DMS 273 treated with DMSO at 0.1 percent for 48 hours (cell line): ENCODE measurements at regions not wholly inside any gene's neighbourhood (a gene's known extent, or its start where the extent isn't known, plus 50 kb on each side); places are given as distances from the start of the nearest gene placed in this dataset.

Experiments used
- DNase-seq: peaks from one replicate; lab custom pipeline; 2025; lab: John Stamatoyannopoulos, UW

DNA sequence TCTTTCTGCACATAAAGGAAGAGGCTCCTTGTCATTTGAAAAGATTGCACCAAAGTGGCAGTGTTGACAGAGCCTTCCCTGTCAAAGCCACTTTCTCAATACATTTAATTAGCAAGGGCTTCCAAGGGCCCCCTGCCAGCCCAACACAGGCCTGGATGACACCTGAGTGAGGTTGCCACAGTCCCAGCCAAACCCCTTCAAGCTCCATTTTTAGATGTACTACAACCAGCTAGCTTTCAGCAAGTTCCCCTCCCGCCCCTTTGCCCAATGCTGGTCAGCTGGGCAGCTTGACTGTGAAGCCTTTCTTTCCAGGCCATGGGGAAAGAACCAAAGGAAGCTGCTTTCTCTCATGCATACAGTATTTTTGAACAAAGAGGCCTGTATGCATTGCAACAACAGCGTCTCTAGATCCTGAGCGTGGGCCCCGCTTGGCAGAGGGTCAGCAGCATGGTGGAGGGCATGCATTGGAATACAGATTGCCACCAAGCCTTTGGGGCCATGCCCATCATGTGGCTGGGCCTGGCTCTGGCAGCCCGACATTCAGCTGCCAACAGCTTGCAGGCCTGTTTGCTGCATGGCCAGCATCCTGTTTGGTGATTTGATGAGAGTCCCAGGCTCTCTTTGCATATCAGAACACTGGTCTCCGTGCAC, 261.1 kb upstream of the GATB start:
- DNase-seq: no peak

DNA sequence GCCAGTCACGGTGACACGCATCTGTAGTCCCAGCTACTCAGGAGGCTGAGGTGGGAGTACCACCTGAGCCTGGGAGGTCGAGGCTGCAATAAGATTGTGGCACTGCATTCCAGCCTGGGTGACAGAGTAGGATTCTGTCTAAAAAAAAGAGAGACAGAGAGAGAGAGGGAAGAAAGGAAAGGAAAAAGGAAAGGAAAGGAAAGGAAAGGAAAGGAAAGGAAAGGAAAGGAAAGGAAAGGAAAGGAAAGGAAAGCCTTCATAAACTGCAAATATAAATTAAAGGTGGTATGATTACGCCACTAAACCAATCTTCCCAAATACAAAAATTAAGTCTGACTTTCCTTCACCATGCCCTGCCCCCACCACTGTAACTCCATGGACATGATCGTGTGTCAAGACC, 259.3 kb upstream of the GATB start:
- no peak for DNase-seq

DNA sequence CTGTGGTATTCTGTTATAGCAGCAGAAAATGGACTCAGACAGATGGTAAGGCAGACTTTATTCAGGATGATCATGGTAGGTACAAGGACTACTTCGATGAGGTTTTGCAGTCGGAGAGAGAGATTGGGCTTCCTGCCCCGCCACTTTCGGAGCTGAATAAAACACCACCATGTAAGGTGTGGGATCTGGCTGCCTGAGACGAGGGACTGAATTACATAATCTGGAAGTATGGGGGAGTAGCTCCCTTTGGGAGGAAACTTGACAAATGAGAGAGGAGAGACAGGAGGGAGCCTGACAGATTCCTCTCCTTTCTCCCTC, 255.5 kb upstream of the GATB start:
- no peak for DNase-seq

DNA sequence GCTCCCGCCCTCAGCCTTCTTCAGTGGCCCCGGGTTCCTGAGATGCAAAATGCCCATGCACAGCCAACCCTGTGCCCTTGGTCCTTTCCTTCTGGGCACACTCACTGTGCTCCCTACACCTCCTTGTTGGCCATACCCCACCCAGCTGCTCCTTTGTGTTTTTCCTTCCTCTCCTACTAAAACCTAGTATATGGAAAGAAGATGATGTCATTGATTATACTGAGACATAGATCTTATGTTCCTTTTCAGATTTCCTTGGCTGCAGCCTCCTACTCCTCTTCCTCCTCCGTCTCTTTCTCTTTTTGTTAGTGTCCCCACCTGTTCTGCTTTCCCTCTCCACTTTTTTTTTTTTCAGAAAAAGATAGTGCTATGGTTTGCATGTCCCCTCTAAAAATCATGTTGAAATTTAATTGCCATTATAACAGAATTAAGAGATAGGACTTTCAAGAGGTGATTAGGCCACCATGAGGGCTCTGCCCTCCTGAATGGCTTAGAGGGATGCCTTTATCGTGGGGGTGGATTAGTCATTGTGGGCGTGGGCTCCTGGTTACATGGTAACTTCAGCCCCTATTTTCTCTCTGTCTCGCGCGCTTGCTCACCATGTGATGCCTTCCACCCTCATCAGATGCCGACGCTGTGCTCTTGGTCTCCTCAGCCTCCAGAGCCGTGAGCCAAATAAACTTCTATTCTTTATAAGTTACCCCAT, 254.9 kb upstream of the GATB start:
- DNase-seq: no peak

DNA sequence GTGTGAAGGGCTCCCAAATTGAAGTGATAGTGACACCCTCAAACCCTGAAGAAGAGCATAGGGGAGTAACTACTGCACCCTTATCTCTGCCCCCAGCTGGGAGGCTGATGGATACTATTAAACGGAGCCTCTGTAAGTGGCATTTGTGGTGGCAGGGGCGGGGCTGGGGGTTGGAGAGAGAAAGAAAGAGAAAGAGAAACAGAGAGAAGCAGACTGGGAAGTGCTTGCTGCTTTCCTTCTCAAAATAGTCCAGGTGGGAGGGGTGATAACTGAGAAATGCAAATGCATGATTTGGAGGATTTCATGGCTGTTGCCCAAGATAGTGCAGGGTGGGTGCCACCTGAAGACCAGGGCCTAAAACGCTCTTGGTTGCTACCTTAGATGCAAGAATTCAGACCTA, 253.5 kb upstream of the GATB start:
- DNase-seq: no peak

DNA sequence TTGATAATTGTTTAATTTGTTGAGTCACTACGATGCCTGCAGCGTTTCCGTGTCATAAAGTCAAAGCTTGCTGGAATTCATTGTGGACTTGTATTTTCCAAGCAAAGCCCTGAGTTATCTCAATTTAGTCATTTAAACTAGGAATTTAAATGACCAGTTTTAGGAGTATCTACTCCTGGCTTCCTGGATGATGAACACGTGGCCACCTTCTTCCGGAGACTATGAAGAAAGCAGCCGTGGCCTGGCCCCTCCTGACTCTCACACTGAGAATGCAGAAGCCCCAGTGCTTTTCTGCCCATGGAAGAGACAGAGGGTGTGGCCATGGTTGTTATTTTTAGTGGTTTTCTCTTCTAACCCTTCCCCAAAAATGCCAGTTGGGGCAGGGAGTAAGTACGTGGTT, 250.7 kb upstream of the GATB start:
- DNase-seq: no peak

DNA sequence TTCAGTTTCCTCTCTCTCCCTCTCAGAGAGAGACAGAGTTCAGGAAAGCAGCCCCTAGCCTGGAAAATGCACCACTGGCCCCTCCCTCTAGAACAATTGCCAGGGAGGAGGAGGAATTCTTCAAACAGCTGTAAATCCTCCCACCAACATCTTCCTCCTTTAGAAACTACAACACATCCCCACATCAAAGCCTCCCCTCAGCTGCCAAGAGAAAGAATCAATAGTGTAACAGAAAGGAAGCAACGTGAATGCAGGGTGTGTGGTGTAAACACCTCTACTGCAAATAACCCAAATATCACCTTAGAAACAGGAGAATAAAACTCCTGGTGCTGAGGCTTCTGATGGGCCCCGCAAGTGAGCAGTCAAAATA, 249.9 kb upstream of the GATB start:
- no peak for DNase-seq

DNA sequence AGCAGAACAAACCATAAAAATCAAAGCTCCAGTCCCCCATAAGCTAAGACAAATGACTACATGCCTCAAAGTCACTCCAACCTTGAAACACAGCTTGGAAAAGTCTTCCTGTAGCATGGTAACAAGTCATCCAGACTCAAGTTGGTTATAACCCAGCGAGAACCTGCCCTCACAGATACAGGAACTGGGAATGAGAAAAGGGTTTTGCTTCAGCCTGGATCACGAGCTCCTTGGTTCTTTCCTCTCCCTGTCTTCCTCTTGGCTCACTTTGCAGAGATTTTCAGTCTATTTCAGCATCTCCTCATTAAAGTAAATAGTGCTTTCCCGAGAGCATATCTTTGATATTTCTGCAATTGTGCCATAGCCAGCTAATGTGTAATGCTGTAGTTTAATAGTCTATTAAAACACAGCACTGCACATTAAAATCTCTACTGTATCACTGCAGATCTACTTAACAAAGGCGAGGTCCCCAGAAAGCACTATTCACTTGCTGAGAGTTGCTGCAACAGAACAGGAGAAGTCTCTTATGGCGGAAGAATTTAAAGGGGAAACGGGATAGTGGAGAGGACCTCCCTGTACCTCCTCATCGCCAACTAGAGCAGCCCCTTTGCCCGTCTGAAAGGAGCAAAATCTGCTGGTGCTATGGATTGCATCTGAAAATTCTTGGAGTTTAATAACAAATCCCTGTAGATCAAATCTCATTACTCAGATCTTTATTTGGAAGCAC, 249.3 kb upstream of the GATB start:
- no peak for DNase-seq

DNA sequence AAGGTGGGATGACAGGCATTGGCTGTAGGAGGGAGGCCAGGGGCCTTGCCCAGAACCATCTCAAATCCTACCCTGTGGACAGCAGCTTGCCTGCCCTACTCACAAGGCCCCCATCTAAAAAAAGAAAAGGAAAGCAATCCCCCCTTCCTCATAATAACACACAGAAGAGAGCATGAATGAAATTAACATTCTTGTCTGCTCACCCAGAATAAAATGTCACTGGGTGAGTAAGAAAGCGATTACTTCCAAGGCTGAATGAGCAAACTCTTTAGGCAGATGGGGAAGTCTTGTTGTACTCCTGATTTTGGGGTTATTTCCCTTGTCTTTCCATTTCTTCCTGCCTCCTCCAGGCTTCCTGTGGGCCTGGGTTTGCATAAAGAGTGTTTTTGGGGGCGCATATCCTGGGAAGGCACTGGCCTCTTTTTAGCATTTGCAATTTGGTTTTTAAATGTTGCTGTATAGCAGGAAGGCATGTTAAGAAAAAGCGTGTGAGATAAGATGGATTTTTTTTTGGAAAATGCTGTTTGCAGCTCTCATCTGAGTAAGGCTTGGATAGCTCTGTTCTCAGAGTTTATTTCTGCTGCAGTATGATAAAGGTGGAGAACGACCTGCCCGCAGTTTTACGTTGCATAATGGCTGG, 248.3 kb upstream of the GATB start:
- no peak for DNase-seq

DNA sequence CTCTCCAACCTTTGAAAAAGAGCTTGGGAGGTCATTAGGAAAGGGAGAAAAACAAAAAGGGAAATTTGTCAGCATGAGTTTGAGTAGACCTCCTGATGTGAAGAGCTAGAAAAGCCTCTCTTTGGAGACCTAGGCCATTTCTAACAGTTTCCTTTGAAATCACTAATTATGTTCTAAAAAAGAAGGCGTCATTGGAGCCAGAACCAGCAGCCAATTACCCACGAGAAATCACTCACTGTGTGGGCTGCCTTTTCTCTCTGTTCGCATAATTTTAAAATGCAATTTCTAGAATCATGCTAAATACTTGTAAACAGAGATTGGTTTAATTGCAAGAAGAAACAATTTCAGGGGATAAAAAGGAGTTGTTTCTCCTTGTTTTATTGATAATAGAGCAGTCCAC, 246.3 kb upstream of the GATB start:
- no peak for DNase-seq

DNA sequence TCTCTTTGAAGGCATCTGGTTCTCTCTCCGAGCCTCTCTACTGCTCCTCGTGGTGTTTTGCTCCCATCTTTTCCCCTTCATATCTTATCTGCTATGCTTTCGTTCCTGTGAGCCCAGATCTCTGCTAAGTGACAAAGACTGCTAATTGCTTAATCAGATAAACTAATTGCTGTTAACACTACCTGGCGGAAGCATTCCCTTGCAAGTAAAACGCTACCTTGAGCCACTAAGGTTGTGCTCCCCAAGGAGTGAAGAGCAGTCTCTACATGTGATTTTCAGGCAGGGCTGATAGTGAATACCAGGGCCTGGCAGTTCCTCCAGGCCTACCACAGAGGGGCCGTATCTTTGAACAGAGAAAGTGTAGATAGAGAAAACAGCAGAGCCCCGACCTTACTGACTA, 244.0 kb upstream of the GATB start:
- DNase-seq: no peak

DNA sequence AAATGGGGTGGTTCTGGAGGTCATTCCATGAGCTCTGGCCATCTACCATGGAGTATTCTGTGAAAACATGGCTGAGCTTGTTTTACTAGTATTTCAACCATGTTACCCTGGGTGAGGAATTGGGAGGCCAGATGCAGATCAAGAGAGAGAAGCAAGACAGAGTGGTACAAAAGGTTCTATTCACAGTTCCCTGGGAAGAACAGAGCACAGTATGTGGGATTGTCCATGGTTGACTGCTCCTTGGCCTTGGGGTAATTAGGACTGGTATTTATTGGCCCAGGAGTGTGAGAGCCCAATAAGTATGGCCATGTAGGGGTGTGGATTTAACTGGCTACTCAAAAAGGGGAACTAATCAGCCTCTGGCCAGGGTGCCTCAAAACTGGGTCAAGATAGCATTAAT, 239.7 kb upstream of the GATB start:
- DNase-seq: no peak

DNA sequence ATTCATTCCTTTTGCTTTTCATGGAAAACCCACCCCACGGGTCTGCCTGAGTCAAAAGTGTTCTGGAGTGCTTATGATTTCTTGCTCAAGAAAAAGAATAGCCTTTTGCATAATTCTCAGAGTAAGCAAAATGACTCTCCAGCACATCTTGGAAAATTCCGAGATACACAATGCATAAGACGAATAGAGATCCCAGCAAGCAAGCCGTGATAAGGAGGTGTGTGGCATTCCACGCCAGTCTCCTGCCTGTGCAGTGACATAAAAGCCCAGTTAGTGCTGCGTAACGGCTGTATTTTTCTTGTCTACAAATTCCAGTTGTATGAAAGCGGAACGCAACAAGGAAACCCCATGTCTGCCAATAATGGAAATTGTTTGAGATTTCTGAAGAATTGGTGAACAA, 237.9 kb upstream of the GATB start:
- DNase-seq: no peak

DNA sequence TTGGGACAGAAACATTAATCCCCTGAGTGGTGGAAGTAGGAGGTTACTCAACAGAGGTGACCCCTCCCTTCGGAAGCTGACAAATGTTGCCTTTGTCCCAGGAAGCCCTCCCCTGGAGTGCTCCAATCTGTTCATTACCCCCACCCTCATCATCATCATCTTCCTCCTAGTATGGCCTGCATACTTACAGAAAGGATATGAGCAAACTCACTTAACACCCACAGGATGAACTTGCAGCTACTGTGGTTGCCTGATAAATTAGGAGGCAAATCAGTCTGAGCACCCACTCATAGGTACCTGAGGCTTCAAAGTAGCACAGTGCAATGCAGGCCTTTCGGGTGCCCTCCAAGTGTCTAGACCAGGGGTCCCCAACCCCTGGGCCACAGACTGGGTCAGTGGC, 236.7 kb upstream of the GATB start:
- no peak for DNase-seq

DNA sequence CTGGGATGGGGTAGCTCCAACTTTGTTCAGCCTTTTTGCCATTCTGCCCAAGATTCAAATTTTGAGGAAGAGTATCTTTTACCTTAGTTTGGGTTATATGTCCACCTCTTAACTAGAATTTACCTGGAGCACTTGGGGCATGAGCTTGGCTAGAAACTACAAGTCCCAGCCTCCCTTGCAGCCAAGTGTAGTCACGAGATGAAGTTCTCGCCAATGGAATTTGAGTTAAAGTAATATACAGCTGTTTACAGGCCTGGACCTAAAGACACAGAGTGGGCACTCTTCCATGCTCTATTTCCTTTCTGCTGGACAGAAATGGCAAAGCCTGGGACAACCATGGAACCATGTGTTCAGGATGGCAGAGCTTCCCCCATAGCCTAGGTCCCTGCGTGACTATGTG, 233.6 kb upstream of the GATB start:
- DNase-seq: no peak

DNA sequence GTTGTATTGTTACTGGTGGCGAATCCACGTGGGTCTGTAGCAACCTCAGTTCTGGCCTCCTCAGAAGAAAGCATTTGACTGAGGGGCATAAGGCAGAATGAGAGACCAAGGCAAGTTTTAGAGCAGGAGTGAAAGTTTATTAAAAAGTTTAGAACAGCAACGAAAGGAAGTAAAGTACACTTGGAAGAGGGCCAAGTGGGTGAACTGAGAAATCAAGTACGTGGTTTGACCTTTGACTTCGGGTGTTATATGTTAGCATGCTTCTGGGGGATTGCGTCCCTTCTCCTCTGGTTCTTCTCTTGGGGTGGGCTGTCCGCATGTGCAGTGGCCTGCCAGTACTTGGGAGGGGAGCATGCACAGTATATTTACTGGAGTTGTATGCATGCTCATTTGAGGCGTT, 232.7 kb upstream of the GATB start:
- no peak for DNase-seq

DNA sequence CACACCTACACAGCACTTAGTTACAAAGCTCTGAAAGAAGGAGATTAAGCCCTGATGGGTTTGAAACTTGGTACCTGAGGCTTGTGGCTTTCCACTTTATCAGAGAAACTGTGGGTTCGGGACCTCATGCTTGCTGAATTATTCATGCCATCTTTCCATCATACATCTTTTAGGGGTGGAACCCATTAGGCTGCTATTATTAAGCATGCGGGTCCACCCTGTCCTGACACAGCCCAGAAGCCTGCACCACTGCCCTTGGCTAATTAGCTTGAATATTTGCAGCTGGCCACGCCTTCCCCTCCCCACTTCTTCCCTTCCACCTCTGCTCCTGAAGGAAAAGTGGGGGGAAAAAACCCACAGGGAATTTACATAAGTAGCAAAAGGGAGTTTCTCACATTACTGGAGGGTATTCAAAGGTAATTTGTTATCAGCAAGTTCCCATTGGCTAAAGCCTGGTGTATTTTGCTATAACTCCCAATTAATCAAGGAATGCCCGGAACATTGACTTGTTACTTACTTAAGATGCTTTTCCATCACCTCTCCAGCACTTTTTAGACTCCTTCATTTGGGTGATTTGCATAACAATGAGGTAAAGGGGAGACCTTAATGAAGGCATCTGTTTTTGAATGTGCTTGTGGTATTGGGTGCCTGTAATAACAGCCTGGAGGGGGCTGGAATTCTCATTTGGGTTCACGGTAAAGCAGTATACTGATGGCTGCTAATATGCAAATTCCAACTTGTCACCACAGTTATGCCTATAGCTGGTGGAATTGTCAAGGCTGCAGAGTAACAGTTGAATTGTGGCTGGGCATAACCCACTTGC, 231.7 kb upstream of the GATB start:
- no peak for DNase-seq

DNA sequence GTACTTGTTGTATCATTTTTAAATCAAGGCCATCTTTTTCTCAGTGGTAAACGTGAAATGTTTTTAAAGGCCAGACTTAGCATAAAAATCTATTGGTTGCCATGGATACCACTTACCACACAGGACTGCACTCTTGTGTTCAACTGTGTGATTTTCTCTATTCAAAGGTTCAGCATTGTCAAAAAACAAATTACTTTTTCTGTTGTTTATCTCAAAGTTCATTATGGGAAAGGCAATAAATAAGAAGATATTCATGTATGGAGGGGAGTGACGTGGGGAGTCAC, 231.0 kb upstream of the GATB start:
- no peak for DNase-seq

DNA sequence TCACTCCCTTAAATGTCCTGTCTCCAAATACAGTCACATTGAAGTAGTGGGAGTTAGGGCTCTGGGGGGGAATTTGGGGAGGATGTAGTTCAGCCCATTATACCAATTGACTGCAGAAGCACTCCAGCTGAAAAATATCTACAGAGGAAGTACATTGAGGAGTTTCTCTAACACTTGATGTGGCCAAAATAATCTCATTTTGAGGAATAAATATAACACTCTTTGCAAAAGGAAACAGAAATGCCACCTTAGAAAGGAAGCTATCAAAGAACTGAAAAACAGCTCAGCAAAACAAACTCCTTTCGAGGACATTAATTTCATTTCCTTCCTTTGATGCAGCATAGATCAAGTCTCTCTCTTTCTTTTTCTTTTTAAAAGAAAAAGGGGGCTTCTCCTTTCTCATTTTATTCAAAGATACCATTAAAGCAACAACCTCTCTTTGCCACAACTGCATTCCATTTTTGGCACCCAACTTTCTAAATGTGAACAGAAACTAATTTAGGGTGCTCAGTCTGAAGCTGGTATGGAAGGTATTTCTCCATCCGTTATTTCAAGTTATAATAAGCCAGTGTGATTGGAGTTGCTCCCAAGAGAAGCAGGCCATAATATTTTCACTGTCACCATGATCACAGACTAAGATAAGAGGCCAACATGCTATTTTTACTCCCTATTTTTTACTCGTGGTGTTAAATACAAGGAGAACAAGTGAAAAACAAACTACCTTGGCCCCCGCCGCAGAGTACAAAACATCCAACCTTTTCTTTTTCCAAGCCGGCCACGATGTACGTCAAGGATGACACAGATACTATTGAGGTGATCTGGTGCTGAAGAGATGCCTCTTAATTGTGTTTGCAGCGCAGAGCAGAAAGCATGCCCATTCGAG, 230.4 kb upstream of the GATB start:
- DNase-seq: no peak

DNA sequence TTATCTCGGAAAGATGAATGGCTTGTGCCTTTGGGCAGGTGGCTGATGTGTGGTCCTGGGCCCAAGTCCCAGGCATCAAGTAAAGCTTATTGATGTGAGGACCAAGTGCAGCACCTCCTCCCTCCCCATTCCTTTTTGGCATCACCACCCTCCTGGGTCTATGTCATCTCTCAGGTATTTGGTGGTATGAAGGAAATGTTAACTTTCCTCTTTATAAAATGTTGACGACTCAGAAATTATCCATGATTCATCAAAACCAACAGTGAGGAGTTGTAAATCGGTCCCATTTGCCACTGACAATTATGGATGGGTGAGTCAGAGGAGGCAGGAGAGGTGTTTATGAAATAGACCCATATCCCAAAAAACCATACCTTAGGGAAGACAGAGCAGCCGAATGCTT, 229.4 kb upstream of the GATB start:
- DNase-seq: no peak

DNA sequence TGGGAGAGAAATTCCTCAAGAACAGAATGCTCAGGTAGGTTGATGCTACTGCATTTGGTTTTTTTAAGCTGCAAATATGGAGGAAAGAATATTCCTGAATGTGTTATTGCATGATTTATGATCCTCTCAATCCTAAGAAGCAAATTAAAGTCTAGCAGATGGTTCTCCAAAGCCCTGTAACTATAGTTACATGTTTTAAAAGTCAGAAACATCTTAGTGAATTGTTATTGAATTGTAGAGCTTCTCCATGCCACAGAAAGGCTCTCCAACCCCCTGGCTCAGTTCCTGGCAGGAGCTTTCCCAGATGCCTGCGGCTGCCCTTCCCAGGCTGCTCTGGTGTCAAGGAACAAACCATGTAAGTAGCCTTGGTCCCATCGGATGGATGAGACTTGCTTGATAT, 227.8 kb upstream of the GATB start:
- DNase-seq: no peak

DNA sequence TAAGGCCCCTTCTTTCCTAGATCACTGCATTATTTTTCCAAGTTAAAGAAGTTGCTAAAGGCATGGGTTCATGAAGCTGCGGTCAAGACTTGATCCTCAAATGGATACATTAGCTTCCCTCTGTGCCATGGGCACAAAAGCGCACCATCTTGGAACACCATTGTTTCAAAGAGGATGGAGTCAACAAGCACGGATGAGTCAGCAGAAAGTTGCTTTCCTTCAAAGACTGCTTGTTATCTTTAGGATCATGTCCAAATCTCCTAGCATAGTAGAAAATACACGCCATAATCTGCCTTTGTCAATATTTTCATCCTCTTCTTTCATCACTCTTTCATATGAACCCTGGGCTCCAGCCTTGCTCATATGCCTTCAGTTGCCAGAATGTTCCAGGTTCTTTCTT, 226.8 kb upstream of the GATB start:
- no peak for DNase-seq
